DMS153 treated with DMSO at 0.1 percent for 48 hours (cell line): ENCODE measurements at regions not wholly inside any gene's neighbourhood (a gene's known extent, or its start where the extent isn't known, plus 50 kb on each side); places are given as distances from the start of the nearest gene placed in this dataset.
"Not testable (repeated sequence)": the region's sequence is repeated elsewhere in the genome, so short reads cannot be mapped to it uniquely, and the experiment has no call there.

Experiments
- DNase-seq: peaks from one replicate; lab custom pipeline; 2025; ENCODE audit not compliant: unreplicated experiment; lab: John Stamatoyannopoulos, UW

DNA sequence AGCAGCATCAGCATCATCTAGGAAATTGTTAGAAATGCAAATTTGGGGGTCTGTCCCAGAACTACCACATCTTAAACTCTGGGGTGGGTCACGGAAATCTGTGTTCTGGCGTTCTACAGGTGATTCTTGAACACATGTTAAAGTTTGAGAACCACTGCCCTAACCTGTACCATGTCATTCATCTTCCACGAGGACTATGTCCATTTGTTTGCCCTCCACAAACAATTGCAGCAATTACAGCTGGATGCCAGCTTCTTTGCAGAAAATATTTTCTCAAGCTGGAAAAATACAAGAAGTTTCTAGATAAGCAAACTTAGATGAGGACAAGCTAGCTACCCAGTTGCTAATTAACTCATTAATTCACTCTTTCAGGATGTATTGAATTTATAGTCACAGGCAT lies 54.1 kb downstream of the MAFB start:
- no peak for DNase-seq

DNA sequence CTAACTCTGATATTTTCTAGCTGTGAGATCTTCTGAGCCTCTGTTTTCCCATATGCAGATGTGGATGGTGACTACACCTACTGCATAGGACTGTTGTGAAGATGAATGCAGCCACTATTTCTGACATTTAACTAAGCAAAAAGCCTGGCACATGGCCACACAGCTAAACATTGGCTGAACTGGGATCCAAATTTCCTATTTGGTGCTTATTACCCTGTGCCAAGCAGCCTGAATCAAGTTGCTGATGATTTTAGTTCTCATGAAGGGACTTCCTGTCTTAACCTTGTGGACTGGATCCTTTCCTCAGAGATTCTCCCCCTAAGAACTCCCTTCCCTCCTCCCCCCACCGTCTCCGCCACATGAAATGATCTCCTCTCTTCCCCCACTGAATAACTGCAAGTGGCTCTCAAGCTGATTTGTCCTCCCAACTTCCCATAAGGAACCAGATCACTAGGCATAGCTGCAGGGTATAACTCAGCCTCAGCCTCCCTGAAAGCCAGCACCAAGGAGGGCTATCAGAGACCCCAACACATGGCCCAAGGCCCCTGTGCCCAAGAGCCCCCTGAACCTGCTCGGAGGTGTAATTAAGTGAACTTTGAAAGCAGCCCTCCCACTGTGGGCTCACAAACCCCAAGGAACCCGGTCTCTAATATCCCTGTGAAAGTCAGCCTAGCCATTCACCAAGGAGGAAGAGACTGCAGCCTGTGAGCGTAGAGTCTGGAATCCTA lies 55.7 kb downstream of the MAFB start:
- DNase-seq, result no peak

DNA sequence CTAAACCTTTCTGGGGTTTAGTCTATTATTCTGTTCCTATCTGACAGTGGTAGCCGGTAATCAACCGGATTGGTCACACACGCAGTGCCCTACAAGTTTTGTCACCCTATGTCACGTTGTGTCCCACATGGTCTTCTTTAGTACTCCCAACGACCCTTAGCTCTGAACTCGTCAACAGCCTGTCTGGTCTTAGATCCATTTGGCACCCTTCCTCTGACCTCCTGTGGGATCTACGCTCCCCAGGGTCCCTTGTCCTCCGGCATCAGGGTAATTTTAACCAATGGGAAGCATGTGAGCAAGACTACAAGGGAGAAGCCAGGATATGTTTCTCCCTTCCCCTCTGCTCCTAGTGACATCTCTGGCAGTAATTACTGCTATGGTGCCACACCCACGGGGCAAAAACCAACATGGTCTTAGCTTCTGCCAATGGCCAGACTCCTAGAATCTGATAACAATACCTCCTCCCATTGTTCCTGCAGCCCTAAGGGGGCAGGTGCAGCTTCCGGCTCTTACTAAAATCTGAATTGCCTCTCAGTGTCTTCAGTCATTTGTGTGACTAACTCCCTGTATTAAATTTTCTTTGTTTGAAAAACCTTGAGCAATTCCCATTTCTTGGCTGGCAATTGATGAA lies 56.6 kb downstream of the MAFB start:
- no peak for DNase-seq

DNA sequence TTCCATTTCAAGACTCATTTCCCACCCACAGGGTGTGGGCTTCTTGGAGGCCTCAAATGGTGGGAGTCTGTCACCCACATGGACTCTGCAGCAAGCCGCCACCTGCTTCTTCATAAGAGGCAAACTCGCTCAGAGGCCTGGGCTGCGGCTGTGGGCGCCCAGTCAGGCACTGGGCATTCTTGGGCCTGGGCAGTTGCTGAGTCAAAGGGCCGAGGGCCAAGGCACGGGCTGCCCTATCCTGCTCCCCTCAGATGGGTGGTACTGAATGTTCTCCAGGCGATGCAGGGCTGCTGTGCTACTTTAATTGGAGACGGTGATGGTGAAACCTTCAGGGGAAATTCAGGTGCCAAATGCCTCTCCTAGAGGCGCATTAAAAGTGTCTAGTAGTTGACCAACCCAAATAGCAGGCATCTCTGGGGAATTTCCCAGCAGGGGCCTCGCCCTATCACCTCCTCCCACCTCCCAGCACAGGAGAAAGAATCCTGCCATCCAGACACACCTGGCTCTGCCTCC lies 57.9 kb downstream of the MAFB start:
- no peak for DNase-seq

DNA sequence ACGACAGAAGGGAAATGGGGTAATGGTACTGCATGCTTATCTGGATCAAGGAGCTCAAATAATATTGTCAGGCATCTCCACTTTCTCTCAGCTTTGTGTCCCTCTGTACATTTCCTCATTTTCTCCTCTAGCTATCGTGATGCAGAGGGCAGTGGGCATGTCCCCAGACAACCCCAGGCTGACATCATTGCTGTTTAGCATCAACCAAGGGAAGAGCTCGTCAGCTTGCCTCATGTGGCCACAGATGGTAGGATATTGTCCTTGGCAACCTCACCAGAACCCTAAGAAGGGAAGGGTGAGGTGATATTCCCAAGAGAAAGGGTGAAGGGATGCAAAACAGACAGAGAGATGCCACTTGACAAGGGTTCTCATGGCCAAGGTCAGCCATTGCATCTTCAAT lies 58.3 kb downstream of the MAFB start:
- DNase-seq, result no peak

DNA sequence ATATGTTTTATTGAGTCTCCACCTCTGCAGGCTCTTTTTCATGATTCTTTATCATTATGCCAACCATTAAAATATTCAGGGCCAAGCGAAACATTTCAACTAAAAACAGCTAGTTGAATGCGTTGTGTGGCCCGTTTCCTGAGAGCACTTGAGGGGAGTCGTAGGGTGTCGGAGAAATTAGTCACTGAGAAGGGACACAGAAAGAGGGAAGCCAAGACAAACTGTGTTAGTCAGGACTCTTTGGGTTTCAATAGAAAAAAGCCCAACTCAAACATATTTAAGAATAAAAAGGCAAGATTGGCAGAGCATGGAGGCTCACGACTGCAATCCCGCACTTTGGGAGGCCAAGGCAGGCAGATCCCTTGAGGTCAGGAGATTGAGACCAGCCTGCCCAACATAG lies 58.9 kb downstream of the MAFB start:
- DNase-seq, result no peak

DNA sequence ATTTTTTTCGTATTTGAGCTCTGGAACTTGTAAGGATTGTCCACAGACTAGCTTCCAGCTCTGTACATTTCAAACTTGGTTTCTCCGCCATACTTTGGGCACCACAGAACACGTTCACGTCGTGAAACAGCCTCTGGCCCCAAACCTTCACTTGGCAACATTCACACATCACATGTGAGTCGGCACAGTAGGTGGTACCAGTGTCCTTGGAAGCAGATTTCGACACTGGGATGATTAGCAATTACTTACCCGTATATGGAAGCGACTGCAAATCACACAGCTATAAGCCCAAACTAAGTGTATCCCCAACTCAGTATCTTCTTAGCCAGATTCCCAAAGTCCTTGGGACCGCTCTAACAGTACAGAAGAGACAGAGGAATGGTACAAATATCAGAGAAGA lies 60.2 kb downstream of the MAFB start:
- no peak for DNase-seq

DNA sequence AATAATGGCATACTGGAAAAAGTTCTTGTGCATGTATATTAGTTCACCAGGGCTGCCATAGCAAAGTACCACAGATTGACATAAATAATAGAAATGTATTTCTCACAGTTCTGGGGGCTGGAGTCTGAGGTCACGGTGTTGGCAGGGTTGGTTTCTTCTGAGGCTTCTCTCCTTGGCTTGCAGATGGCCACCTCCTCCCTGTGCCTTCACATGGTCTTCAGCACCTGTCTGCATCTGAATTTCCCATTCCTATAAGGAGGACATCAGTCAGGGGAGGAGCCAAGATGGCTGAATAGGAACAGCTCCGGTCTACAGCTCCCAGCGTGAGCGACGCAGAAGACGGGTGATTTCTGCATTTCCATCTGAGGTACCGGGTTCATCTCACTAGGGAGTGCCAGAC lies 70.0 kb downstream of the MAFB start:
- not testable (repeated sequence) for DNase-seq

DNA sequence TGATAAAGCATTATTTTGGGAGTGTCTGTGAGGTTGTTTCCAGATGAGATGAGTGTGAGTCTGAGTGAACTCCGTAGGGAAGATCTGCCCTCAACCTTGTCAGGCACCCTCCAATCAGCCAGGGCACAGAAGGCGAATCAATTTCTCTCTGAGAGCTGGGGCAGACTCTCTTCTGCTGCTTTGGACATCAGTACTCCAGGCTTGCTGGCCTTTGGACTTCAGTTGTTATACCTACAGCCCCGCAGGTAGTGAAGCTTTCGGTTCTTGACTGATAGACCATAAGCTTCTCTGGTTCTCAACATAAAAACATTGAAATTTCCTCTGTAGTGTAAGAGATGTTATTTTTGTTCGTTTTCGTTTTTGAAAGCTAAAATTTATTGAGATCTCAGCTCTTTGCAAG lies 71.4 kb downstream of the MAFB start:
- no peak for DNase-seq

DNA sequence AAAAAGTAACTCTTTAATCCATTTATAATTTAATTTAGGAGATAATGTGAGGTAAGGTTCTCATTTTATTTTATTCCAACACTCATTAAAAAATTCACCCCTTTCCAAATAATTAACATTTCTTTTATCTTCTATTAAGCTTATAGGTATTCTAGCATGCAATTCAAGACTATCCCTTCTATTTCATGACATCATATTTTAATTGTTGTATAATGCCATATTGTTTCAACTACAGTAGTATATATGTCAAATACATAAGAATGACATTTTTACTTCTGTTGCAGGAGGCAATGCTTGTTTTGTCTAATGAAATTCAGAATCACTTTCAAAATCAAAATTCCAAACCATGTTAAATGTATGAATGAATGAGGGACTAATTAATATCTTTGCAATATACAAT lies 76.2 kb downstream of the MAFB start:
- DNase-seq, result no peak

DNA sequence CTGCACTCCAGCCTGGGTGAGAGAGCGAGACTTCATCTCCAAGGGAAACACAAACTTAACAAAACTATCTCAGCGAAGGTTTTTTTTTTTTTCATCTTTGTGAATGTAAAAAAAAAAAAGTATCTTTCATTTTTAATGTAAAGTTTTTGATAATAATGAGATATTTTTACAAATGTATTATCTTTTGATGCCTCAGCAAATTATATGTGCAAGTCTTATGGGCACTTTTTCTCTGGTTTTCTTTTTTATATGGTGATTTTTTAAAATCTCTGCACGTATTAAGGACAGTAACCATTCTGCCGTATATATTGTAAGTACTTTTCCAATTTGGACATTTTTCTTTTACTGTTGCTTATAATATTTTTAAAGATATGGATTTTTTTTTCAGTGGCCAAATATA lies 76.8 kb downstream of the MAFB start:
- no peak for DNase-seq

DNA sequence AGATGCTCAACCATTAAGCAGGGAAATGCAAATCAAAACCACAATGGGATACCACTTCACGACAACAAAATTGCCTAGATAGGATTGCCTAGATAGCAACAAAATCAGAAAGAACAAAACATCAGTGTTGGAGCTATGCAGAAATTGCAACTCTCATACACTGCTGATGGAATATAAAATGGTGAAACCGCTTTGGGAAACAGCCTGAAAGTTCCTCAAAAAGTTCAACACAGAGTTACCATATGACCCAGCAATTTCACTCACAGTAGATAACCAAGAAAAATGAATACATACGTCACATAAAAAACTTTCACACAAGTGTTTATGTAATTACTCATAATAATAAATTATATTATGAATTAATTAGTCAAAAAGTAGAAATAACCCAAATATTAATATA lies 78.3 kb downstream of the MAFB start:
- DNase-seq, result no peak

DNA sequence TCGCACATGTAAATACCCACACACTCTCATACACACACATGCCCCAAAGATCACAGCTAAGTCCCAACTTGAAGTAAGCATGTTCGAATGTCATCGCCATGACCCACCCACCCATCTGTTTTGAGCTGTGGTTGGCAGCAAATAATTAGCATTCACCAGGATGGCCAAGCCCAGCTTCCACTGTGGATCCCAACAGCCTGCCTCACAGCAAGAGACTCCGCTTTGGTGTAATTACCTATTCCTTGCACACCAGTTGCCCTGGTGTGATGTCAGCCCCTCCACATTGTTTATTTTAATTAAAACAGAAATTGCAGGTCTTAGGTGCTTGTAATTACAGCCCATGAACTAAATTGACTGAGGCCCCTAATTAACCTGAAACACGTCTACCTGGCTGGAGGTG lies 81.1 kb downstream of the MAFB start:
- no peak for DNase-seq

DNA sequence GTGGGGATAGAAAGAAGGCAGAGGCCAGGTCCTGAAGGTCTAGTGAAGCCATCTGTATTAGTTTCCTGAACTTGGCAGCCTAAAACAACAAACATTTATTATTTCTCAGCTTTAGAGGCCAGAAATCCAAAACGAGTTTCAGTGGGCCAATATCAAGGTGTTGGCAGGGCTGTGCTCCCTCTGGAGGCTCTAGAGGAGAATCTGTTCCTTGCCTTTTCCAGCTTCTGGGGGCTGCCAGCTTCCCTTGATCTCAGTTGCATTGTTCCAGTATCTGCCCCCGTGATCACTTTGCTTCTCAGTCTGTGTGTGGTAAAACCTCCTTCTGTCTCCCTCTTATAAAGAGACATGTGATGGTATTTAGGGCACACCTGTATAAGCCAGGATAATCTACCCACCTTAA lies 82.4 kb downstream of the MAFB start:
- no peak for DNase-seq

DNA sequence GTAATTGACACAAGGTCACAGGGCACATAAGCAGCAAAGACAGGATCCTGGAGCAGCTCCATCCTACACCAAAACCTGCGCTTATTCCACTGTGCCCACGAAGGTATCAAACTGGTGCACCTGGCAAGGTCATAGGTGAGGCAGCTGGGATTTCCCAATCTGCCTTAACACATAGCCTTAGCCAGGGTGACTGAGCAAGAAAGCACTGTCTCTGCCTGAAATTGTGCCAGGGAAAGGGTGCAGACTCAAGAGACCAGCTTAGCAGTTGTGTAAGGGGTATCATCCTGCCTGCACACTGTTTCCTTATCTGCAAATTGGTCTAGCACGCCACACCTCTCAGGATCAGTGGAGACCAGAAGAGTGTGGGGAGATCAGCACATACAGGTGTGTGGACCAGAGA lies 82.8 kb downstream of the MAFB start:
- DNase-seq, result no peak

DNA sequence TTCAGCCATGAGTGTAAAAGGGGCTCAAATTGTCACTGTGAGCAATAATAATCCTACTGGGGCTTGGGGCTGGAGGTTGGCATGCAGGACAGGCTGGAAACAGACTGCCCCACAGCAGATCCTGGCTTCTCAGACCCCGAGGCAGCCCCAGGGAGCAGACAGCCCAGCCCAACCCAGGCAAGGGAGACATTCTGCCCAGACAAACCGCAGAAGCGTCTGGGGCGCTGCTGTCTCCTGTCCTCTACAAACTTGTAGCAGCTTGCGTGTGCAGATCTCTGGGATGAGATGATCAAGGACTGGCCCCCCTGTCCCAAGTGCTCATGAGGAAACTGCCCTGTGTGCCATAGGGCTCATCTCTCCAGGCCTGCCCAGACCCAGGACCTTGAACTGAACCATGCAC lies 84.6 kb downstream of the MAFB start:
- no peak for DNase-seq

DNA sequence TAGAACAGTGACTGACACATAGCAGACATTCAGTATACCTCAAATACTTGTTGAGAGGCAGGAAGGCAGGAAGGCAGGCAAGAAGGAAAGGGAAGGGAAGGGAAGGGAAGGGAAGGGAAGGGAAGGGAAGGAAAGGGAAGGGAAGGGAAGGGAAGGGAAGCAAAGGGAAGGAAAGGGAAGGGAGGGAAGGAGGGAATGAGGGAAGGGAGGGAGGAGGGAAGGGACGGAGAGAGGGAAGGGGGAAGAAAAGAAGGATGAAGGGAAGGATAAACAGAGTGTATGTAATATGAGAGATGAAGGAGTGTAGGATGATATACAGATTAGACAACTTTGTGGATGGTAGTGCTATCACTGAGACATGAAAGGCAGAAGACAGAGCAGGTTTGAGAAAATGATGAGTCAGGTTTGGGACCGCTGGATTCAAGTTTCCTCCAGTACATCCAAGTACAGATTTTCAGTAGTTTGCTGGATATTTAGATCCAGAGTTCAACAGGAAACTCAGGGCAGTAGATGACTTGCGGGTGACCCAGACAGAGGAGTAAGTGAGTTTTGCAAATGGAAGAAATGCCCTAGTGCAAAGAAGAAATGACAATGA lies 85.9 kb downstream of the MAFB start:
- no peak for DNase-seq

DNA sequence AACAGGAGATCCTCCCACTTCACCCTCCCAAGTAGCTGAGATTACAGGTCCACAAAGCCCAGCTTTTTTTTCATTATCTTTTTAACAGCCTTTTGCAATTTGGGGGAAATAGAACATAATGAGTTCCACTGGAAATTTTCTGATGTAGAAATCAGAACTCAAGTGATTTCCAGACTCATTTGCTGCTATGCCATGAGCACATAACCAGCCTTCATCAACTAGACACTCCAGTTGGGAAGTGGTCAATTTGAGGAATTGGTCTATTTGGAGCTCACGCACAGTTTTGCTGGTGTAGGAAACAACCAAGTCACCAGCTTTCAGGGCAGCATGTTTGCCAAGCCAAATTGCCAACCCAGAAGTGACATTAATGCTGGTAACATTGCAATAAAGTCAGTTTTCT lies 86.7 kb downstream of the MAFB start:
- no peak for DNase-seq

DNA sequence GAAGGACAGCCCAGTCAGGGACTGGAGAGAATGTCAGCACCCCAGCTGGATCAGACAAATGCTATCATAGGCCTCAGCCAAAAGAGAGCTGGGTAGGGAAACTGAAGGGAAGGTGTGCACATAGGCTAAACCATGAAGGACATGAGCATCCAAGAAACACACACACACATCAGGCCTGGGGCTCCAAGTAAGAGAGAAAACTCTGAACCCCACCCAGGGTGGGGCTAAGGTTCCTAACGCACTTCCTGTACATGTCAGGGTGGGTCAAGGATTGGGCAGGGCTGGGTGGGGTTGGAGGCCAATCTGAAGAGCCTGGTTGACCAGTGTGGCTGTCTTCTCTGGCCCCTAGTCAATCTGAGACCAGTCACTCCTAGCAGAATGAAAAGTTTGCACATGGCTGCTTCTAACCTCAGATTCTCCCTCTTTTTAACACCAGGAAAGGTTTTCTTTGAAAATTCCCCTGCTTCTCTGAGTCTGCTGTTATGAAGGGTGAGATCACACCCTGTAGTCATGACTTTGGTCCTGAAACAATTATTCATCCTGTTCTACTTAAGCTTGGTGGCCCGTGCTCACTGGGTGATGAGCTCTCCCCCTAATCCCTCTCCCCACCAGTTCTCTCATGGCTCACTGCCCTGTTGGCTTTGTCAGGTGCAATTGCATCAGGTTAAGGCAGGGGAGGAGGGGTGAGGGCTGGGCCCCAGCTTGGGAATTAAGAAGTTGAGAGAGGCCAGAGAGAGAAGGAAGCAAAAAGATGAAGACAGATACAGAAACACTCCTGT lies 88.4 kb downstream of the MAFB start:
- no peak for DNase-seq

DNA sequence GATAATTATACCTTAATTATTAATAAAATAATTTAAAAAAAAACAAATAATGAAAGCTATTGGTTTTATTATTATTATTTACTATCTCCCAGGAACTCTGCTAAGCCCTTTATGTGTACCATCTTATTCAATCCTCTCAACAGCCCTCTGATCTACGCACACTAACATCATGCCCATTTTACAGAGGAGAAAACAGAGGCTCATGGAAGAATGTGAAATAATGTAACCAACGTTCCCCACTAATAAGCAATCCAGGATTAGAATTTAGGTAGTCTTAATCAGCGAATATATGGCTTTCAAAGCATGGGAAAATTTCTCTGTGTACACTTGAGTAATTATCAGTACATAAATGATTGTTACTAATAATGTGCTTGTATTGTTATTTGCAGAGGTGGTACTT lies 89.0 kb downstream of the MAFB start:
- no peak for DNase-seq

DNA sequence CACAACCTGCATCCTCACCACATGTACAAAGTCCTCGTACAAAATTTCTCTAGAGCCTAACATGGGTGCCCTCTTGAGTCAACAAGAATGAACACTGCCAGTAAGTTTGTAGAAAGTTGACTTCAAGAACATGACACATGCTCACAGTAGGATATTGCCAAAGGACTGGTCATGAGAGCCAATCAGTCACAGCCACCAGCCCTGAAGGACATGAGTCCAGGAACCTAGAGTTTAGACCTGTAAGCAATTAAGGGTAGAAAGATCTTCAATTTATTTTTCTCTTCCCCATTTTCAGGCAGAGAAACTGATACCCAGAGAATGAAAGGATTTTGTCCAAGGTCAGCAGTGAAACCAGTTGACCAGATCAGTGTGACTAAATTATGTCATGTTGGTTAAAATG lies 96.1 kb downstream of the MAFB start:
- no peak for DNase-seq

DNA sequence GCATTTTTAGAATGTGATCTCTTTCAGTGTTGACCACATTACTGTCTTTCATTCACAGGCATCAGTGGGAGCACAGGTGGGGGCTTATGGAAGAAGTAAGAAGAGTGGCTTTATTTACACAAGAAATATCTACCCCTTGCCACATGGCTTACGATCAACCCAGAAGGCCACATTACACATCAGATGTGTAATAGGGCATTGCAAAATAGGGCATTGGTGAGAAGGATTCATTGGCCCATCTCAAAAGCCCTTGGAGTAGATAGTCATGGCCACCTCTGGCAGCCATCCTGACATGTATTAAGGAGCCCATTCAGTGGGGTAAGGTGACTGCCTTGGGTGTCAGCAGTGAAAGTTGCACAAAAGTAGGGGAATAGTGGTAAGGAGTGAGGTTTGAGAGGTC lies 97.5 kb downstream of the MAFB start:
- DNase-seq, result no peak
